ENCODE measurements at regions not wholly inside any gene's neighbourhood (a gene's known extent, or its start where the extent isn't known, plus 50 kb on each side); places are given as distances from the start of the nearest gene placed in this dataset.

- TF ChIP-seq TCF12 (IDR thresholded peaks at IDR 0.05) (no peak), RAD21 (IDR thresholded peaks at IDR 0.05; ENCODE audit: low read length) (no peak)
Observed at GRCh38 chr16:59545721-59546120, 811.6 kb upstream of the GOT2 start (continued).

- 15% methylated on average over 4 of the region's 4 CpGs for WGBS (ENCODE audit: low lambda C conversion rate)
- no peak overlapping the region for H2AFZ ChIP-seq (ENCODE audit: low read depth)
- ChIA-PET CTCF (no interaction called here), POLR2A (no interaction called here)
- H3K36me3 ChIP-seq (replicated peaks in 1 of 2; ENCODE audit: control insufficient read depth in 1 of 2, insufficient read depth in 2 of 2, low read length in 1 of 2): no peaks in the 10 kb centered on the region
- no peak overlapping the region for H3K9ac ChIP-seq
- no peak overlapping the region for H3K4me2 ChIP-seq
- no peaks in the 10 kb centered on the region for H3K79me2 ChIP-seq (ENCODE audit: insufficient read depth)
- H3K27me3 ChIP-seq (ENCODE audit: insufficient read depth): no peaks in the 10 kb centered on the region
- H3K9me2 ChIP-seq: no peaks in the 10 kb centered on the region
- no peak overlapping the region for H3K27ac ChIP-seq (ENCODE audit: low read depth in 2 of 2, low read length in 1 of 2)
- TF ChIP-seq CHD2 (IDR thresholded peaks at IDR 0.05; ENCODE audit: low read length, partially characterized antibody): no peak
- no peak for TF ChIP-seq ELF1 (IDR thresholded peaks at IDR 0.05)
- no peak for TF ChIP-seq POLR2AphosphoS5 (IDR thresholded peaks at IDR 0.05; ENCODE audit: low read depth, low read length)
- TF ChIP-seq NRF1 (IDR thresholded peaks at IDR 0.05; ENCODE audit: low read depth, low read length): no peak
- no peak for TF ChIP-seq SIN3A (IDR thresholded peaks at IDR 0.05; ENCODE audit: borderline replicate concordance, low read depth, low read length)
- H3F3A ChIP-seq (replicated peaks; ENCODE audit: insufficient read depth): no peaks in the 10 kb centered on the region
- no peaks in the 10 kb centered on the region for H3K4me1 ChIP-seq (ENCODE audit: control insufficient read depth in 1 of 2, insufficient read depth in 2 of 2, low read depth in 1 of 2, low read length in 1 of 2)
- H3K9me3 ChIP-seq: 0 out of 2 replicates have a peak, but pooled peaks cover 4% of the 10 kb centered on the region
- DNase-seq: no peak
- no peak overlapping the region for H3K4me3 ChIP-seq (ENCODE audit: low read depth in 2 of 2, low read length in 1 of 2)
- no peaks in the 10 kb centered on the region for H4K20me1 ChIP-seq (ENCODE audit: insufficient read depth)
Observed at GRCh38 chr16:59543641-59544040, 809.5 kb upstream of the GOT2 start.

- WGBS (ENCODE audit: low lambda C conversion rate): 28% methylated on average over 8 of the region's 8 CpGs
- Histone ChIP-seq H2AFZ (ENCODE audit: low read depth) (no peak overlapping the region), H3K9ac (no peak overlapping the region), H3K9me3 (no peaks in the 10 kb centered on the region), H4K20me1 (ENCODE audit: insufficient read depth) (no peaks in the 10 kb centered on the region), H3K4me1 (ENCODE audit: control insufficient read depth in 1 of 2, insufficient read depth in 2 of 2, low read depth in 1 of 2, low read length in 1 of 2) (no peaks in the 10 kb centered on the region), H3K27ac (ENCODE audit: low read depth in 2 of 2, low read length in 1 of 2) (no peak overlapping the region), H3K9me2 (no peaks in the 10 kb centered on the region), H3K36me3 (replicated peaks in 1 of 2; ENCODE audit: control insufficient read depth in 1 of 2, insufficient read depth in 2 of 2, low read length in 1 of 2) (no peaks in the 10 kb centered on the region), H3K4me3 (ENCODE audit: low read depth in 2 of 2, low read length in 1 of 2) (no peak overlapping the region), H3F3A (replicated peaks; ENCODE audit: insufficient read depth) (no peaks in the 10 kb centered on the region), H3K27me3 (ENCODE audit: insufficient read depth) (no peaks in the 10 kb centered on the region), H3K4me2 (no peak overlapping the region), H3K79me2 (ENCODE audit: insufficient read depth) (no peaks in the 10 kb centered on the region)
- no peak for DNase-seq
- POLR2A ChIA-PET: no interaction called here
- TF ChIP-seq USF2 (IDR thresholded peaks at IDR 0.05; ENCODE audit: borderline replicate concordance, low read depth, low read length): no peak
- TF ChIP-seq FOSL2 (IDR thresholded peaks at IDR 0.05; ENCODE audit: borderline replicate concordance, low read depth): no peak
- TF ChIP-seq TCF12 (IDR thresholded peaks at IDR 0.05): no peak
- TF ChIP-seq EZH2phosphoT487 (IDR thresholded peaks at IDR 0.05; ENCODE audit: borderline replicate concordance, low read depth): no peak
- no peak for TF ChIP-seq CHD2 (IDR thresholded peaks at IDR 0.05; ENCODE audit: low read length, partially characterized antibody)
- CTCF ChIA-PET: no interaction called here
Observed at GRCh38 chr16:59540621-59541020, 806.5 kb upstream of the GOT2 start.

GRCh38 chr16:59535298-59535697 is 801.2 kb upstream of the GOT2 start:
- POLR2A ChIA-PET: no interaction called here
- H3K27ac ChIP-seq (ENCODE audit: low read depth in 2 of 2, low read length in 1 of 2): no peak overlapping the region
- WGBS (ENCODE audit: low lambda C conversion rate): 41% methylated on average over 4 of the region's 4 CpGs
- no peaks in the 10 kb centered on the region for H3K36me3 ChIP-seq (replicated peaks in 1 of 2; ENCODE audit: control insufficient read depth in 1 of 2, insufficient read depth in 2 of 2, low read length in 1 of 2)
- no peaks in the 10 kb centered on the region for H4K20me1 ChIP-seq (ENCODE audit: insufficient read depth)
- no peaks in the 10 kb centered on the region for H3F3A ChIP-seq (replicated peaks; ENCODE audit: insufficient read depth)
- H3K4me1 ChIP-seq (ENCODE audit: control insufficient read depth in 1 of 2, insufficient read depth in 2 of 2, low read depth in 1 of 2, low read length in 1 of 2): no peaks in the 10 kb centered on the region
- TF ChIP-seq EZH2phosphoT487 (IDR thresholded peaks at IDR 0.05; ENCODE audit: borderline replicate concordance, low read depth) (no peak), RFX5 (IDR thresholded peaks at IDR 0.05; ENCODE audit: low read length) (no peak), EP300 (IDR thresholded peaks at IDR 0.05; ENCODE audit: borderline replicate concordance in 1 of 2, low read depth in 1 of 2, low read length in 1 of 2) (no peak), JUND (IDR thresholded peaks at IDR 0.05) (no peak), RAD21 (IDR thresholded peaks at IDR 0.05; ENCODE audit: low read length) (no peak), MEF2A (IDR thresholded peaks at IDR 0.05; ENCODE audit: borderline replicate concordance, low read depth) (no peak)
- no peak for DNase-seq
- no peak overlapping the region for H3K9ac ChIP-seq
- no peak overlapping the region for H2AFZ ChIP-seq (ENCODE audit: low read depth)
- no peak overlapping the region for H3K4me2 ChIP-seq
- H3K27me3 ChIP-seq (ENCODE audit: insufficient read depth): no peaks in the 10 kb centered on the region
- CTCF ChIA-PET: no interaction called here
- H3K9me2 ChIP-seq: no peaks in the 10 kb centered on the region
- no peaks in the 10 kb centered on the region for H3K79me2 ChIP-seq (ENCODE audit: insufficient read depth)
- H3K4me3 ChIP-seq (ENCODE audit: low read depth in 2 of 2, low read length in 1 of 2): no peak overlapping the region
- no peaks in the 10 kb centered on the region for H3K9me3 ChIP-seq

Data from SK-N-SH (cell line).